DMS153 (cell line): ENCODE measurements at regions not wholly inside any gene's neighbourhood (a gene's known extent, or its start where the extent isn't known, plus 50 kb on each side); places are given as distances from the start of the nearest gene placed in this dataset.

Experiments
- DNase-seq: peaks from one replicate; lab custom pipeline; 2025; lab: John Stamatoyannopoulos, UW

DNA sequence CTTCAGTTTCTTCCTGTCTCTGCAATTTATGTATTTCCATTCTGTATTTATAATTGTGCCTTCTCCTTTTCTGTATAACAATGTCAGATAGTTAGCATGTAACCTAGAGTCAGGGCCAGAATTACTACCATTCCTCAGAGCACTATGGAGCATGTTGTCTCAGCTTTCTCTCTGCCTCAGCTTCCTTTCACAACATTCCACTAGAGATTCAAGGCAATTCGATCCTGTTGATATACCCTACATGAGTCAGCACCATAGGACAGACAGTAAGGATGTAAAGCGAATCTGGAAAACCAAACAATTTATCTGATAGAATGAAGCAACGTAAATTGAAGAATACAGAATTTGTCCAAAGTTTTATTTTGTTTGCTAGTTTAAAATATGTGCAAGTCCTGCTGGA lies 728.3 kb upstream of the SEMA6A start:
- DNase-seq: no peak

DNA sequence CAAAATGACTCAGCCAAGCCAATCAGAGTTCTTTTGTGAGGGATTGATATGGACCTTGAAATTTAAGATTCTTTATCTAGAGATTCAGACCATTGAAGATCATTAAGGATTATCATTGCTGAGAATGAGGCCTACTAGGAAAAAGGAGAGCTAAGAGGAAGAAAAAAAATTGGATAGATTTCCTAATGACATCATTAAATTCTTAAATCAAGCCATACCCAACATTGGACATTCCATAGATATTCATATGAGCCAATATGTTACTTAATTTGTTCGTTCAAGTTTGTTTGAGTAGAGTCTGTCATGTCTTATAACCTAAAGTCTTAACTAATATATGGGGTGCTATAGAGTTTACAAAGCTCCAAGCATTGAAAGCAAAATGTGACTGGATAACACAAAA lies 727.9 kb upstream of the SEMA6A start:
- DNase-seq: no peak

DNA sequence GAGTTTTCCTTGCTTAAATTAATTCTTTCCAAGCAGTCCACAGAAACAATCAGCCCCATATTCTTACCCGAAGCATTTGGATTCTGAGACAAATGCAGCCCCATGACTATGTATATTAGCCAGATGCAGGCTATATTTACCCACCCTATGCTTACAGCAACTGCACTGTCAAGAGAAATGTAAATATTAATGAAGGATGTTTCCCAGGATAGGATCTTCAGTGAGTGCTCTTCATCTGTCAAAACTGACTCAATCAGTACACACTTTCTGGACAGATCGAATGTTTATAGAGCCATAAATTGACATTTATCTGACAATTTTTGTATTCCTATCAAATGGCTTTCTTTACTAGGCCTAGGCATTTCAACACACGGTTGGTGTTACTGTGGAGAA lies 725.3 kb upstream of the SEMA6A start:
- peak; percentile 36 for DNase-seq

DNA sequence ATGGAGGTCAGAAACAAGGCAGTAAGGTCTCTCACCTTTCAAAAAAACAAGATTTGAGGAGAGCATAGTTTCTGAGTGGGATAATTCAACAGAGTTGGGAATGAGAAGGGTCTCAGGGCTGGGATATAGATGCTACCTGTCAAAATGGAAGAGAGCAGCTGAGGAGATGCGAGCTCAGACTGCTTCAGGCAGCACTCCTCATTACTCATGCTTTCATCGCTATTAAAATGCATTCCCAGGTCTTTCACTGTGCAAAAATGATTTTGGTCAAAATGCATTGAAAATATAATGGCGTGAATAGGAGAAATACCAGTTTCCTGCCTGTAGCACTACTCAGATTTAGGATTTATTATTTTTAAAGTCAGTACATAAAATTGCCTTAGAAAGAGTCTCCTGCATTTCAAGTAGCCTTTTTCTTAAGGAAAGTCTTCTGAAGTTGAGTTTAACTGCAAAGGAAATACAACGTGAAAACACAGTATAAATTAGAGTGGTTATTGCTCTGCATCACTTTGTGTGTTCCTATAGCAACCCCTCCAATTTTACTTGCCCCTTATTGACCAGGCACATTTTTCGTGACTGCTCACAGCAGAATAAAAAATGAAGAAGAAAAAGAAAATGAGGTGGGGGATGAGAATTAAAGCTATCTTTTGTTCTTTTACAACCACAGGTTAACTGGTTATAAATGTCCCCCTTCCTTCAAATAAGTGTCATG lies 724.8 kb upstream of the SEMA6A start:
- DNase-seq: no peak

DNA sequence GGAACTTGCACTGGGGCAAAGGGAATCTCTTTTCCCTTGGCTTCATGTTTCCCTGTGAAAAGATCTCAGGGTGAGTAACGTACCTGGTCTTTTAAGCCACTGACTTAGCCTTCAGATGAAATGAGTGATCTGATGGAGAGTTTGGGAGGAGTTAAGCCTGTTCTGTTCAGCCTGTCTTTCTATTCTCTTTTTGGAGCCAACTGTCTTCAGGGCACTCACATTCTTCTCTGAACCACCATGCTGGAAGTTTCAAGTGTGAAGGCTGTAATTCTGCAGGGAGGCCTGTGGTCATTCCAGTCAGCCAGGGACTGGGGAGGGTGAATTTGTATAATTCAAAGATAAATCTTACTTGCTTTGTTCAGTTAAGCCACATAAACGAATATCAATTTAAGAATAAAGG lies 722.2 kb upstream of the SEMA6A start:
- no peak for DNase-seq

DNA sequence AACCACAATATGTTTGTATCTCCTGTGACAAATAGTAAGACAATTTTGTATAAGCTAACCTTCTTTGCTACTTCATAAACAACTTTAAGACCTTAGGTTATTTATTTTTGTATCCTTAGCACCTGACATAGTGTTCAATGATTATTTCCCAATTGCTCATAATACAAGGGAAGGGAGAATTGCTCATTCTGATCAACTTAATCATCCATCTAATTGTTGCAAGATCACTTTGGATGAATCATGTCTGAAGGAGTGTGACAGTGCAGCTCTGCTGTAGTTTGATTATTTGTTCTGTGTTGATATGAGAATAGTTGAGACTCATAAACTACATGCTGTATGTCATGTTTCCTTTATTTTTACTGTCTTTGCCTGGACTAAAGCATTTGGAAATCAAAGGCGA lies 721.3 kb upstream of the SEMA6A start:
- no peak for DNase-seq

DNA sequence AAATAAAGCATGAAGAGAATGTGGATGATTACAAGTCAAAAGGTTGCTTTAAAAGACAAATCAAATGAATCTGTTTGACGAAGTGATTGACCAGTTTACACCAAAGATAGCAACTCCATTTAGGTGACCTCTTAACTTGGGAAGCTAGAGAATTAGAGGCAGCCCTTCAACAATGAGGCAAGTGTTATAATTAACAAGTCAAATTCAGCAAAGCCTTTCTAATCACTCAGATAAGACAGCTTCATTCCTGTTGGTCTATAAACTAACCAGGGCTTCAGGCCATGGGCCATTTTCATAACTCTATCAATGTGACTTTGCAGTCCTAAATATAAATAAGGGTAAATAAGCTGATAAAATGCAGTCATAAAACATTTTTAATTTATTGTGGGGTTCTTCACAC lies 712.2 kb upstream of the SEMA6A start:
- DNase-seq: no peak

DNA sequence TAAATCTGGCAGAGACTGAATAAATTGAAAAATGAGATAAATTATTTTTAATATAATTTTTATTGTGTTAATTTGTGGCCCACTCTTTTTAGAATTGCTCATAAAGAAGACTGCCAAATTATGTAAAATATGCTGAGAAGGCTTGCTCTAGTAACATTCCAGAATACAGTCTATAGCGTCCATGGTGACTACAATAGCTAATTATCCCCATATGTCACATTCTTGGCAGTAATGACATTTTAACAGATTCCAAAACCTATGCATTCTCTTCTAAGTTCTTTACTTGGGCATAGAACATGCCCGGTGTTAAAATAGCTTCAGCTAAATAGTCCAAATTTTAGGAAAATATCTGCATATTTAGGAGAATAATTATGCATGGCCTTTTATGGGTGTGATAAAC lies 697.0 kb upstream of the SEMA6A start:
- DNase-seq: no peak

DNA sequence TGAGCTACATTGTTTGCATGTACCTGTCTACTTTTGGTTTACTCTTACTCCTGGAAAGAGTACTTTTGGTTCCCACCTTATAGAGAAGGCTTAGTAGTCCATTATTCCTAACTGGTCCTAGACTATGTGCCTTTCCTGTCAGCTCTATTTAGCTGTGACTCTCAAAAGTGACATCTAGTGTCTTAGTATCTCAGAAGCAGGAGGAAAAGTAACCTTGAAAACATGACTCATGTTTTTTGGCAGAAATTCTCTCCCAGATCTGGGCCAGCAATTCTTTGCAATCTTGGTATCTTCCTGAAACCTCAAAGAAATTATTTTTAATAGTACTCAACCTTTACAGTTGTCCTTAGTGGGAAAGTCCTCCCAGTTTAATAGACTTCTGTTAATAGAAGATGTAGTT lies 691.7 kb upstream of the SEMA6A start:
- DNase-seq: no peak

DNA sequence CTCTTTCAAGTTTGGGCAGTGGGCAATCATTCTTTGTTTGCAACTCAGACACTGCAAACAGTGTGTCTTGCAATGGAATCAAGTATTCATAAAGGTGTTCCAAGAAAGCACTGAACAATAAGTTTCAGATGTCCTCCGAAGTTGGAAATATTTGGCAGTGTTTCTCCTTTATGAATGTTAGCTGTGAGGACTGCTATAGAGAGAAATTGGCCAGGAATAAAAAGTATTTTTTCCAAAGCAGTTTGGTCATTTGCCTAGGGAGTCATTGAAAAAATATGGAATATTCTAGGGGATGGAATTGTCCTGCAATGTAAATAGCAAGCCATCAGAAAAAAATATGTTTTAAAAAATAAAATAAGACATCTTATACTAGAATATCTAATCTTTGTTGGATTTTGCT lies 688.6 kb upstream of the SEMA6A start:
- DNase-seq: no peak

DNA sequence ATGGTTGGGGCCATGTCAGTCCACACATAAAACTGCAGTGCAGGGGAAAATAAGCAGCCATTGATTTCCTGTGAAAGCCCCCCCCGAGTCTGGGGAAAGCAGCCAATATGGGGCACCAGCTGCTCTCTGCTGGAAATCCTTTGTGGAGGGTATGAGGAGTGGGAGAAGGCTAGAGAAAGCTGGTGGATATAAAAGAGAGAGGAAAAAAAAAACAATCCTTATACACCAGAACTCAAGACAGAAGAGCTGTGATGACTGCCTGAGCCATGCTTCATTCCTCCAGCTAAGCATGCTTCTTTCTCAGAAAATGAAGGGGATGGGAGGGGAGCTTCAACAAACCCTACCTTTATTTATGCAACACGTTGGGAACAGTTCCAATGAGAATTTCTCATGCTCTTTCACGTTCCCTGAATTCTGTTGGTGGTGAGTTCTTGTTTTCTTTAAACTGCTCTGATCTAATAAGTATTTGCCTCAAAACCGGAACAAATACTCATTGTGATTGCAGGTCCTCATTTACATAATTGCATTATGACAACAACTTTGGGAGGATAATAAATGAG lies 688.0 kb upstream of the SEMA6A start:
- DNase-seq: no peak

DNA sequence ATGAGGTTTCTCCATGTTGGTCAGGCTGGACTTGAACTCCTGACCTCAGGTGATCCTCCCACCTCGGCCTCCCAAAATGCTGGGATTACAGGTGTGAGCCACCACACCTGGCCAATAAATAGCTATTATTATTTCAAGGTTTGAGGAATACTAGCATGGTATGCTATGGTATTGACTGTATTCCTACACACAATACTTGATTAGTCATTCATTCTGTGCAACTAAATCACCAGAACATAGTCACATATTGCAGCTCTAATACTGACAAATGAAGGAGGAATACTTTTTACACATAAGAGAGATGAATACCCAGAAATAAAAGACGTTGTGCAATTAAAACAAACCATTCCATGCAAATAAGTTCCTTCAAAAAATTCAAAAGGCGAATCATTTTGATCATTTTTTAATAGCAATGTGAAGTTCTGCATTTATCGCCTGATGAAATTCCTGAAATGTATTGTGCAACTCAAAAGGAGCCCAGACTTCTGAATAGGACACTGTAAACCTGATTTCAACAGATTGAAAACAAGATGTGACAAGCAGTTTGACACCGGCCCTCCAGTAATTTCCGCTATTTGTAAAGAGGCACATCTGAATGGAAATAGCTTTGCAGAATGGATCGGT lies 687.4 kb upstream of the SEMA6A start:
- no peak for DNase-seq

DNA sequence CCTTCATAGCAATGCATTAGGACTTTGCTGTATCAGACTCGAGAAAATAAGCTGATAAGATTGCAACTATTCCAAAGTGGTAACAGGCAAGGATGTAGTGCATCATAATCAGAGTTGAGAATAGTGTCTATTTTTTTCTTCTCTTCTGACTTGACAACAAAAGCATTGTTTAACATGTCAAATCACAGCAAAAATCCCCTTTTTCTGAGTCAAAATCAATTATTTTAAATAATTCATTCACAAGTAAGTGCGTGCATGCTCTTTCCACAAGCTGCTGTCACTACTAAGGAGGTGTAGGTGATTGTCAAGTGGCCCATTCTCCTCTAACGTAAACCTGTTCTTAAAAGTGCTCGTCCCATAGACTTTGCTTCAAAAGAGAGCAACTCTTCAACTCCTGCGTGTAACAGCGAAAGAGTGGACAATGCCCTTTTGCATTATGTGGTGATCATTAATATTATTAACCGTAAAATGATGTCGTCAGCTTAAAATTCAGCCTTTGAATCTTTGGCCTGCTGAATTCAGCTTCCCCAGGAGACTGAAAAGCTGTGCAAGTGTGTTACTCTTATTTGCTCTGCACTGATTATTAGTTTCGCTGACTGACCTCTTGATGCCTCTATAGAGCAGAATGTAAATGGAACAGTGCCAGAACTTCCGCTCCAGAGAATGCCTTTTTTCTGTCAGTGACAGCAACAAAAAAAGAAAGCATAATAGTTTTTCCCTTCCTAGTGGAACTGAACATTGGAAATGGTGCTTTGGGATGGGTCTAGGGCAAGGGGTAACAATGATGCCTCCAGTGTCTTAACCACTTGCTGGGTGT lies 680.8 kb upstream of the SEMA6A start:
- DNase-seq: no peak

DNA sequence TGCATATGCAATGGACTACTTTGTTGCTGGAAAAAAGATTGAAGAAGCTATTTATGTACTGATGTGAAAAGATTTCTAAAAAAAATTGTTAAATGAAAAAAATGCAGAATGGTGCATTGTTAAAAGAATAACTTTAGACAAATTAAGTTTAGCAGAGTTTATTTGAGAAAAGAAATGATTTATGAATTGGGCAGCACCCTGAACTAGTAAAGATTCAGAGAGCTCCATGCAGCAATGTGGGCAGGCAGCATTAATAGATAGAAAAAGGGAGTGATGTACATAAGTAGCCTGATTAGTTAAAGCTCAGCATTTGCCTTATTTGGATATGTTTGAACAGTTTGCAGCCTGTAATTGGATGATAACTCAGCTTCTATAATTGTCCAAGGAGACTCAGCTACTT lies 677.9 kb upstream of the SEMA6A start:
- DNase-seq: no peak

DNA sequence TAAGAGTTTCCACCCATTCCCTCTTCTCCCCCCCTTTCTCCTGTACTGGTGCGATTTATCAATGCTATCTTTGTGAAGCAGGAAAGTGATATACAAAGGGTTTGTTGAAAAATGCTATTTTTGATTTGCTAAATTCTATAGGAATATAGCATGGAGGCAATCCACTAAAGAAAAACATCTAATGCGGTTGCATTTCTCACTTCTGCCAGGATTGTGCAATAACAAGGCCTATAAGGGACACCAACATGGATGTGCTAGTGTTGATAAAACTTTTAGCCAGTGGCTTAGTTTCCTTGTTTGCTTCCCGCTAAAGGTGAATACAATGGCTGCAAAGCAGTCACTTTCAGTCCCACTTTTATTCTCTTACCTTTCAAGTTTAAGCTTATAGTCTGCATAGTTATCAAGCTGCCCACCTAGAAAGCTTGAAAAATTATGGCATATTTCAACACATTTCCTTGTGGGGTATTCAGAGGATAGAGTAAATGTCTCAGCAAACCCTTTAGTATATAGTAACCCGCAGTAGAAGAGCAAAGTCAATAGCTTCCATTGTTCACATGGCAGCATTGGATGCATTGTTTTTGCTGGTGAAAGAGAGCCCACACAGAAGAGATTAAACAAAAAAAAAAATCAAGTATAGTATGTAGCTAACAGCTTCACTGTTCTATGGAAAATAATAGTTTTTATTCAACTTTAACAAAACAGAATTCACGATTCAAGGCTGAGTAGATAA lies 674.6 kb upstream of the SEMA6A start:
- peak; percentile 8 for DNase-seq

DNA sequence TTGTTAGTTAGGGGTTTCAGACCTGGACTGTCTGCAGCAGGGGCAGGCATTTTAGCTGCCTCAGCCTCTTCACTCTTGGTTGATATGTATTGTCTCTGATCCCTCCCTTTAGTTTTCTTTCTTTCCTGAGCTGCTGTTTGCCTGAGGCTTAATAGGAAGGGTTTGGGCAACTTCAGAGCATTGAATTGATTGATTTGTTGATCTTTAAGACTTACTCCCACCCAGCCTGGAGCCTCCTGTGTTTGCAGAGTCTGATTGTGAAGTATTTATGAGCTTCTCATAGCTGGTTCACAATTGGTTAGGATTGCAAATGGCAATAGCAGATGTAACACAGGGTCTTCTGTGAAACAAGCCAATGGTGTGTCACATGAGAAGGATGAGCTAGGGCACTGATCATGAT lies 671.8 kb upstream of the SEMA6A start:
- no peak for DNase-seq

DNA sequence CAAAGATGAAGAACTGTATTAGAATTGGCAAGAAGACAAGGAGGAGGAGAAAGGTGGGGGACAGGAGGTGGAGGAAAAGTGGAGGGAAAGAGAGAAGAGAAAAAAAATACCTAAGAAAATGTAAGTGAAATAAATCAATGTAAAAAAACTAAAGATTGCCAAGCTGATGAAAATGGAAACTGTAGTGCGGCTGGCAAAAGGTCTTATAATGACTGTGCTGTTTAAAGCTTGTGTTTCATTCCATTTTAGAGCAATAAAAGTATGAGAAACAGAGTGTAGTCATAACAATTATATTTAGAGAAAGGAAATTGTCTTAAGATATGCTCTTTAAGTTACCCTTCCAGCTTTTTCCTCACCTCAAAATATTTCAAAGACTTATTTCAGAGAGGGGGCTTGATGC lies 670.5 kb upstream of the SEMA6A start:
- DNase-seq: no peak

DNA sequence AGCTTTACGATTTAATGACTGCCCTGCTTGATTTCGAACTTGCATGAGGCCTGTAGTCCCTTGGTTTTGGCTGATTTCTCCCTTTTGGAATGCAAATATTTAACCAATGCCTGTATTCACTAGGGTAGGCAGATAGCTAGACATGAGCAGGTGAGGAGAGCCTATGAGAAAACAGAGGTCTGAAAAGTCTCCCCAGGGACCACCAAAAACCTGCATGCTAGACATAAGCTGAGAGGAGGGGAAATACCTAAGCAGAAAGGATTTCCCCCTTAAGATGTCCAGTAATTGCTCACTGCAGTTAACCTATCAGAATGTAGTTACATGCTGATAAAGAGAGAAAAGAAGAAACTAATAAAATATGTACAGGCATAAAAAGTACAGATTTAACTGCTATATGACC lies 667.4 kb upstream of the SEMA6A start:
- DNase-seq: no peak

DNA sequence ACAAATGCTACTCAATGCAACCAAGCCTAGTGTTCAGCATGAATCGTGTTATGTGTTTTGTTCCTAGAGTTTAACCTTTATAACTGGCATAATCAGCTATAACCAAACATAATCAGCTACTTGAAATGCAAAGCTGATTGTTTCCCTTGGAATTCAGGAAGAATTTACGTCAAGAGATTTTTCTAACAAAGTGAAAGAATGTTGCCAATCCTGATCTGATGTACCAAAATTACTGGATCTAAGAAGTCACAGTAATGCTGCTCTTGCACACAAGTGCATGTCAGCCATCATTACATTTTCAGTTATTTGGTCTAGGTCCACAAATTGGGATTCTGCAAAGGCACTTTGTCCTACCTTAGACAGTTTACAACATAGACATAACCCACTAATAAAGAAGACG lies 662.3 kb upstream of the SEMA6A start:
- DNase-seq: no peak

DNA sequence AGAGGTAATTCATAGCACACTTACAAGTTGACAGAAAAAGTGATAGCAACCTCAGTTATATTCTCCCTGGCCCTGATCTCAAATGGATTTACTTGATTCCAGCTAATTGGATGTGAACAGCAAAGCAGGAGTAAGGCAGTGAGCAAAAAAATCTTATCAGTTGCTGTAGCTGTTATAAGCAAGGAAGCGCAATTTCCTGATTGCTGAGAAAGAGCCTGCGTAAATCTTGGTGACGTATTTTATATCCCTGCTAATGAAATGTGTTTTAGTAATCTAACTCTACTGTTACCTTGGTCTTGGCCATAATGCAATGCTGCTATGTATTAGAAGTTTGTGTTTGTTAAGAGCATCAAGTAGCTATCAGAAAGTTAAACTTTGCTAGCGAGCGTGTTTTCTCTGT lies 661.2 kb upstream of the SEMA6A start:
- DNase-seq: no peak

DNA sequence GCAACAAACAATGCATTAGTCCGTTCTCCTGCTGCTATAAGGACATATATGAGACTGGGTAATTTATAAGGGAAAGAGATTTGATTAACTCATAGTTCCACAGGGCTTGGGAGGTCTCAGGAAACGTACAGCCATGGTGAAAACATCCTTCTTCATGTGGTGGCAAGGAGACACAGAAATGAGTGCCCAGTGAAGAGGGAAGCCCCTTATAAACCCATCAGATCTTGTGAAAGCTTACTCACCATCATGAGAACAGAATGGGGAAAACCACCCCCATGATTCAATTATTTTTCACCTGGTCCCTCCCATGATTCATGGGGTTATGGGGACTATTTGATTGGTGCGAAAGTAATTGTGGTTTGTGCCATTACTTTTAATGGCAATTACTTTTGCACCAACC lies 655.8 kb upstream of the SEMA6A start:
- no peak for DNase-seq

DNA sequence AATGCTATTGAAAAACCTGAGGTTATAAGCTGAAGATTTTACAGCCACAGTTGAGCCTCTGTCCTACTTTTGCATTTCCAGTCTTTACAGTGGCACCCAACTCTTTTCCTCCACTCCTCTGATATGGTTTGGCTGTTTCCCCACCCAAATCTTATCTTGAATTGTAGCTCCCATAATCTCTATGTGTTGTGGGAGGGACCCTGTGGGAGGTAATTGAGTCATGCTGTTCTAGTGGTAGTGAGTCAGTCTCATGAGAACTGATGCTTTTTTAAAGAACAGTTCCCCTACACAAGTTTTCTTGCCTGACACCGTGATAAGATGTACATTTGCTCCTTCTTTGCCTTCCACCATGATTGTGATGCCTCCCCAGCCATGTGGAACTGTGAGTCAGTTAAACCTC lies 646.1 kb upstream of the SEMA6A start:
- no peak for DNase-seq
